Endodermal cell (in vitro differentiated cells): ENCODE measurements at regions not wholly inside any gene's neighbourhood (a gene's known extent, or its start where the extent isn't known, plus 50 kb on each side); places are given as distances from the start of the nearest gene placed in this dataset.

ENCODE experiments used
- DNase-seq: peaks from one replicate; pipeline ENCODE4 v3.0.0-alpha.2; 2017
- H3K27ac ChIP-seq: 2 replicates; pipeline ENCODE4 v1.5.1; 2013; ENCODE audit warnings: mild to moderate bottlenecking, low read depth, low read length, moderate library complexity
- H3K27me3 ChIP-seq: 2 replicates; pipeline ENCODE4 v1.6.1; 2013; ENCODE audit warnings: mild to moderate bottlenecking, low read length, moderate library complexity; ENCODE audit not compliant: insufficient read depth, control insufficient read depth, poor library complexity, severe bottlenecking
- H3K36me3 ChIP-seq: 2 replicates; pipeline ENCODE4 v1.7.0; 2013; ENCODE audit warnings: mild to moderate bottlenecking, low read length, moderate library complexity; ENCODE audit not compliant: control insufficient read depth, insufficient read depth
- H3K4me1 ChIP-seq: one replicate; pipeline ENCODE4 v1.7.0; 2013; ENCODE audit warnings: low read length; ENCODE audit not compliant: control insufficient read depth, insufficient read depth
- H3K4me3 ChIP-seq: 2 replicates; pipeline ENCODE4 v1.5.1; 2013; ENCODE audit warnings: mild to moderate bottlenecking, low read length, moderate library complexity
- H3K9ac ChIP-seq: 2 replicates; pipeline ENCODE4 v1.6.1; 2013; ENCODE audit warnings: mild to moderate bottlenecking, low read length, moderate library complexity; ENCODE audit not compliant: poor library complexity, severe bottlenecking; ENCODE audit errors: extremely low read depth
- H3K9me3 ChIP-seq: 2 replicates; pipeline ENCODE4 v1.6.1; 2013; ENCODE audit warnings: mild to moderate bottlenecking, low read length, moderate library complexity; ENCODE audit not compliant: control insufficient read depth
- H3K27ac Mint-ChIP-seq: 2 replicates; pipeline ENCODE4 v1.8.0; 2020; ENCODE audit warnings: mixed read lengths
- H3K27me3 Mint-ChIP-seq: 2 replicates; pipeline ENCODE4 v1.8.0; 2021; ENCODE audit warnings: mild to moderate bottlenecking, mixed read lengths; ENCODE audit not compliant: insufficient read depth
- H3K36me3 Mint-ChIP-seq: 2 replicates; pipeline ENCODE4 v1.8.0; 2020; ENCODE audit warnings: low read depth, mixed read lengths
- H3K4me1 Mint-ChIP-seq: 2 replicates; pipeline ENCODE4 v1.8.0; 2020; ENCODE audit warnings: mixed read lengths
- H3K4me3 Mint-ChIP-seq: 2 replicates; pipeline ENCODE4 v1.8.0; 2020; ENCODE audit warnings: mild to moderate bottlenecking, moderate library complexity, mixed read lengths
- H3K9me3 Mint-ChIP-seq: 2 replicates; pipeline ENCODE4 v1.8.0; 2020; ENCODE audit warnings: mild to moderate bottlenecking, mixed read lengths
- CTCF ChIP-seq: fragments of 200-600 bp; sonication (generic); conservative IDR thresholded peaks from 2 replicates; pipeline ENCODE4 v1.5.0; 2021; ENCODE audit warnings: antibody characterized with exemption, mild to moderate bottlenecking
- WGBS, 2 experiments: methylation state at CpG; one replicate each; pipeline versions ENCODE4 v1.1.5 to v1.1.7; 2013; ENCODE audit warnings: missing lambda C conversion rate in 2 of 2, mixed read lengths in 1 of 2; ENCODE audit not compliant: insufficient coverage in 1 of 2, insufficient read length in 1 of 2; 5-methylcytosine and 5-hydroxymethylcytosine counted together

DNA sequence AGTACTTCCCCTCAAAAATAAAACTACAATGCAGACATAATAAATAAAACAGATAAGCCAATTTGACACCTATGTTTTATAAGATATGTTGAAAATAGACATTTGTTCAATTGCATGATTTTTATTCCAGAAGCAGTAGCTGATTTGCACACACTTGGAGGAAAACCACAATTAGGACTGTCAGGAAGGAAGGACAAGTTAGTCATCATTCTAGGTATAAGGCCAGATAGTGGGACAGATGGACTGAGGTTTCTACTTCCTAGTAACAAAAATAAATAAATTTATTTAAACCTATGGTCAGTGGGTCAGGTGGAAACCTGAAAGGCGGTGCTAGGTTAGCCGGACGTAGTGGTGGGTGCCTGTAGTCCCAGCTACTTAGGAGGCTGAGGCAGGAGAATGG is 141.8 kb upstream of the RASSF8 start:
- H3K4me1 Mint-ChIP-seq = peaks cover 7% of the 10 kb centered on the region
- TF ChIP-seq CTCF = no peak
- H3K36me3 ChIP-seq = no peaks in the 10 kb centered on the region
- no peak overlapping the region for H3K27ac Mint-ChIP-seq
- DNase-seq = no peak
- peaks cover 7% of the 10 kb centered on the region for H3K9me3 ChIP-seq
- no peak overlapping the region for H3K4me3 ChIP-seq
- no peaks in the 10 kb centered on the region for H3K27me3 ChIP-seq
- WGBS, 2 experiments = 99 to 100% methylated on average over 3 of the region's 3 CpGs
- H3K27ac ChIP-seq = no peak overlapping the region
- H3K36me3 Mint-ChIP-seq = no peaks in the 10 kb centered on the region
- H3K9ac ChIP-seq = no peak overlapping the region
- peaks cover 2% of the 10 kb centered on the region for H3K9me3 Mint-ChIP-seq
- H3K27me3 Mint-ChIP-seq = no peaks in the 10 kb centered on the region
- peaks cover 10% of the 10 kb centered on the region for H3K4me1 ChIP-seq
- no peak overlapping the region for H3K4me3 Mint-ChIP-seq

DNA sequence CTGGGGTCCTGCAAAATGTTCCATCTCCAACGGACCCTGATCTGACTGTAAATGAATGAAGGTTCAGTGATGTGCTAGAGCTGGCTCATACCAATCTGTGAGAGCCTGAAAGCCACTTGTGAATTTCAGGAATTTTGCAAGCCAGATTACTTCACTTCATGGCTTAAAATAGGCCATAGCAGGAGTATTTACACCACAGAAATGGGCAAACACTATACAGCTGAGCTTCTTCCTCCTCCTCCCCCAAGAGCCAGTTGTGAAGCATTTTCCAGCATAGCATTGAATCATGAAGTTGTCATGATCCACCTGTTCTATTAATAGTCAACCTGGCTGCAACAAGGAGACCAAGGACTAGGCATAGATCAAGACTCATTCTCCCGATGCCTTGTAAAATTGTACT is 141.3 kb upstream of the RASSF8 start:
- H3K9me3 ChIP-seq = peaks cover 7% of the 10 kb centered on the region
- Mint-ChIP-seq H3K27me3 (no peaks in the 10 kb centered on the region), H3K4me3 (no peak overlapping the region), H3K27ac (no peak overlapping the region), H3K36me3 (no peaks in the 10 kb centered on the region), H3K9me3 (peaks cover 2% of the 10 kb centered on the region), H3K4me1 (peaks cover 7% of the 10 kb centered on the region)
- H3K4me1 ChIP-seq = peaks cover 10% of the 10 kb centered on the region
- H3K27ac ChIP-seq = no peak overlapping the region
- no peaks in the 10 kb centered on the region for H3K27me3 ChIP-seq
- 93 to 100% methylated on average over 1 to 2 of the region's 2 CpGs for WGBS, 2 experiments
- H3K9ac ChIP-seq = no peak overlapping the region
- H3K4me3 ChIP-seq = no peak overlapping the region
- DNase-seq = no peak
- H3K36me3 ChIP-seq = no peaks in the 10 kb centered on the region
- no peak for TF ChIP-seq CTCF

- no peak for DNase-seq
- no peak for TF ChIP-seq CTCF
- no peak overlapping the region for H3K4me3 Mint-ChIP-seq
- H3K27me3 ChIP-seq = no peaks in the 10 kb centered on the region
- H3K4me1 Mint-ChIP-seq = peaks cover 7% of the 10 kb centered on the region
- no peak overlapping the region for H3K4me3 ChIP-seq
- no peak overlapping the region for H3K27ac Mint-ChIP-seq
- H3K4me1 ChIP-seq = peaks cover 10% of the 10 kb centered on the region
- no peaks in the 10 kb centered on the region for H3K27me3 Mint-ChIP-seq
- no peaks in the 10 kb centered on the region for H3K36me3 ChIP-seq
- H3K9me3 Mint-ChIP-seq = peaks cover 2% of the 10 kb centered on the region
- peaks cover 7% of the 10 kb centered on the region for H3K9me3 ChIP-seq
- H3K27ac ChIP-seq = no peak overlapping the region
- no peaks in the 10 kb centered on the region for H3K36me3 Mint-ChIP-seq
- no peak overlapping the region for H3K9ac ChIP-seq
Observed at GRCh38 chr12:25818596-25819390, 139.7 kb upstream of the RASSF8 start.
